NCI-H1092 (cell line): ENCODE measurements at regions not wholly inside any gene's neighbourhood (a gene's known extent, or its start where the extent isn't known, plus 50 kb on each side); places are given as distances from the start of the nearest gene placed in this dataset.

Experiments used
- DNase-seq: peaks from one replicate; lab custom pipeline; 2025; lab: John Stamatoyannopoulos, UW

DNA sequence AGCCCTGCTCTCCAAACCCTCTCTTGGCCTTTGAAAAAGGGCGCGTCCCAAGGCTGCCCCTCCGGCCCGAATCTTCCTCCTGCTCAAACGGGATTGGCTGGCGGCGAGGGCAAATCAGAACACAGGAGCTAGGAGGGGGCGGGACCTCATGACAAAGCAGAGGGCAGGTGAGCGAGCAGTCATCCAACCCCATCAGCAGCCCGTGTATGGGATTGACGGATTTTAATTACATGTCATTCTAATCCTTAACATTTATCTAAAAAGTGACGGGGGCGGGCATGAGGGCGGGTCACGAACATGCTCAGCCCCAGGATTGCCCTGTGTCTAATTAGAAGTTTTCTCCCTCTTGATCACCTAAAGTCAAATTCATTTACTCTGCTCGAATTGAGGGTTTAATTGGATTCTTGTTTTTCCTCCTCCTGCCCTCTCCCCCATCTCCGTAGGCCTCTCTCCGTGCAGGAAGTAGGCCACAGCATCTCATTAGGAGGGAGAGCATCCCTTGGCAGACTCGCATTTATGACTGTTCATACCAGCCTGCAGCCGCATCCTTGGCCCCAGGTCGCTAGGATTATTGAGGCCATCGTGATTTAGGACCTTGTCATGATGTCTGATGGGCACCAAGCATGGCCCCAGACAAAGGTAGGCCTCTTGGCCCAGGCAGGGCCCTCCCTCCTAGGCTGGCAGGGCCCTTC lies 147.1 kb downstream of the CHST1 start:
- DNase-seq: no peak

- DNase-seq: no peak
Observed at GRCh38 chr11:45517171-45517770, 148.2 kb downstream of the CHST1 start.

DNA sequence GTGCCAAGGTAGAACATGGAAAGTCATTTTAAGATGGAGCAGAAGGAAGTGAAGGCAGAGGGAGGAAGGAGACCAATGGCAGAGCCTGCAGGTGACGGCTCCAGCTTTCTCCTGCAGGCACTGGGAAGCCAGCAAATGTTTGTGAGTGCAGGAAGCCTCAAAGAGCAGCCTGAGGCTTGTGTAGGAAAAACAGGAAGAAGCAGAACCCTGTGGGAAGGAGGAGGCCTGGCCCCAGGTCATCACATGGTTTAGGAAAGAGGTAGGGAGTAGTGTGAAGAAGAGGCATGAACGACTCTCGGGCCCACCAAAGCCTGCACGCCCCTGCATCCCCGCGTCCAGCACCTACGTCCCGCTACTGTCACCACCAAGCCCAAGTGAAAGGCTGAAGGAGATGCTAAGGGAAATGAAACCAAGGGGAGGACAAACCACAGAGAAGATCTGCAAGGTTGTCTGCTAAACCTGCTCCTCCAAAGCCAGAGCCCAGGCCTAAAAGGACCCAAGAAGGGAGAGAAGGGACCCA lies 151.5 kb downstream of the CHST1 start:
- no peak for DNase-seq

GRCh38 chr11:45512471-45513148 lies 152.8 kb downstream of the CHST1 start:
- DNase-seq: peak; percentile 35

- no peak for DNase-seq
Observed at GRCh38 chr11:45511566-45511965, 153.9 kb downstream of the CHST1 start.

DNA sequence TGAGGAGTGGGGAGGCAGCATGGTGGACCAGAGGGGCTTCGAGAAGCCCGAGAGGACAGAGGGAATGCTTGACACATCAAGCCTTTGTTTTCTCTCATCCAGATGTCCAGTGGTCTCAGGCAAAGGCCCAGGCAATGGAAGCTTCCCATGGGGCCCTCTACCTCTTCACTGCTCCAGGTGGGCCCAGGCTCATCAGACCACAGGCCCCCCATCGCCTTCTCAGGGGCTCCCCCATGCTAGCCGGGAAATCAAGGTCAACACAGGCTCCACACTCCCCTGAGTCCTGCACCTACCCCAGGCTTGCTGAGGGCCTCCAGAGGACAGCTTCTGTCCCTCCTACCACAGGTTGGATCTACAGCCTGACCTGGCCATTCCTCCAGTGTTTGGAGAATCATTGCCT lies 157.5 kb downstream of the CHST1 start:
- no peak for DNase-seq

DNA sequence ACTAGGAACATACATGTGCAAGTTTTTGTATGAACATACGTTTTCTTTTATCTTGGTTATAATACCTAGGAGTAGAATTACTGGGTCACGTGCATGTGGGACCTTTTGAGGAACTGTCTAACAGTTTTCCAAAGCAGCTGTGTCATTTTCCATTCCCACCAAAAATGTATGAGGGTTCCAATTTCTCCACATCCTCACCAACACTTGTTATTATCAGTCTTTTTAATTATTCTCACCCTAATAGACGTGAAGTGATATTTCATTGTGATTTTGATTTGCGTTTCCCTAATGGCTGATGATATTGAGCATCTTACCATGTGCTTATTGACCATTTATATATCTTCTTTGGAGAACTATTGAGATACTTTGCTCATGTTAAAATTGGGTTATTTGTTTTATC lies 162.1 kb downstream of the CHST1 start:
- no peak for DNase-seq

DNA sequence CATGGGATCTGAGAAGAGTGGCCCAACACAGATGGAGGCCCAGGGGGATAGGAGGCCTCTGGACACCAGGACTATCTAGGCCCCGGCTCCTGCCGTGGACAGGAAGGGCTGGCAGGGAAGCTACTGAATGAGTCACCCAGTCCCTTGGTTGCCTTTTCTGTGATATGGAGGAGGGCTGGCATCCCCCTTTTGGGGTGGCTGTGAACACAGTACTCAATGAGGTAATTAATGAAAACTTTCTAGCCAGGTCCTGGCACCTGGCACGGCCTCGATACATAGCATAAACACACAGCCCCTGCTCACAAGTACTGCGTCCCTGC lies 163.2 kb downstream of the CHST1 start:
- DNase-seq: no peak

- no peak for DNase-seq
Observed at GRCh38 chr11:45501392-45502225, 163.8 kb downstream of the CHST1 start.

DNA sequence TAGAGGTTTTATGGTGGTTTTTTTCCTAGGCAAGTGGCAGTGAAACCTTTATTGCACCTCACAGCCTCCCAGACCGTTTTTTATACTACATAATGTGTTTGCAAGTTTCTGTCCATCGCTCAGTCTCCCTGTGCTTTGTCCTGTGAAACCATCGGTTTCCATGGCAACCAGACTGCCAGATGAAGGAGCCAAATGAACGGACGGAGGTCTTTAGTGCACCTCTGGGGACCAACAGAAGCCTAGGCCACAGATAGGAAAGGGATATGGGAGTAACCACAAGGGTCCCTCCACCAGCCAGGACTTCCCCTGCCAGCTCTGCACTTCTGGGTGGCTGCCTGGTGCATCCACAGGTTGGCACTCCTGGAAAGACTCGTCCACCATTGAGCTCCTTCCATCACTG lies 165.0 kb downstream of the CHST1 start:
- DNase-seq: no peak

DNA sequence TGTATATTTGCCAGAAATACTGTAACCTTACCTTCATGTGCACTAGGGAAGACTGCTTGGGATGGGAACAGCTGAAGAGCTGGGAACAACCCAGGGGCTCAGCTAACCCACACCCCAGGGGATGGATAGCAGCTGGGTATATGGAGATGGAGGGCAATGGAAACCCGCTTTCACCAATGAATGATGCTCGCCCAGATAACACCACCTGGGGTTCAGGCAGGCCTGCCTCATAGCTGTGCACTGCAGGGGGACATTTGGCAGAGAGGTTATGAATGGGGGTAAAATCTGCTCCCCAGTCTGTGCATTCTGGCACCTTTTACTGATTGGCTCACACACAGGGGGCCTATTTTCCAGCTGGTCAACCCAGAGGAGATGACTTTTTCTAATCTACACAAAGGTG lies 170.7 kb downstream of the CHST1 start:
- no peak for DNase-seq

- peak; percentile 58 for DNase-seq
Observed at GRCh38 chr11:45489281-45489905, 176.0 kb downstream of the CHST1 start.

- DNase-seq: no peak
Observed at GRCh38 chr11:45486461-45486860, 179.0 kb downstream of the CHST1 start.

GRCh38 chr11:45485070-45485707 lies 180.2 kb downstream of the CHST1 start:
- no peak for DNase-seq

GRCh38 chr11:45484326-45484883 lies 181.0 kb downstream of the CHST1 start:
- DNase-seq: no peak

GRCh38 chr11:45483416-45483815 lies 182.0 kb downstream of the CHST1 start:
- DNase-seq: no peak

GRCh38 chr11:45482331-45482730 lies 183.1 kb downstream of the CHST1 start:
- DNase-seq: no peak

- no peak for DNase-seq
Observed at GRCh38 chr11:45481026-45481425, 184.4 kb downstream of the CHST1 start.

DNA sequence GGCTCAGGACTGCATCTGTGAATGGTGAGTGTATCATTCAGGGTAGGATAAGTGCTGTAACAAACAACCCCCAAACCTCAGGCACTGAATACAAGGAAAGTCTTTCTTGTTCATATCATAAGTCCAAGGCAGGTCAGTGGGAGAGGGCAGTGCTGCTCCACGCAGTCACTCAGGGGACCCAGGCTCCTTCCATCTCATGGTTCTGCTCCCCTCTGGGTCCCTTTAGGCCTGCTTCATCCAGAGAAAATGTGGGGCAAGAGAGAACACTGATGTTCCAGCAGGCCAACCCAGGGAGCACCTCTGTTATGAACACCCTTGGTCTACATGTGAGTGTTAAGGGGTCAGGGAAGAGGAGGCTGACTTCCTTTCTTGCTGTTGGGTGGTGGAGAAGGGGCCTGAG lies 187.8 kb downstream of the CHST1 start:
- no peak for DNase-seq

GRCh38 chr11:45476126-45476525 lies 189.3 kb downstream of the CHST1 start:
- DNase-seq: no peak

DNA sequence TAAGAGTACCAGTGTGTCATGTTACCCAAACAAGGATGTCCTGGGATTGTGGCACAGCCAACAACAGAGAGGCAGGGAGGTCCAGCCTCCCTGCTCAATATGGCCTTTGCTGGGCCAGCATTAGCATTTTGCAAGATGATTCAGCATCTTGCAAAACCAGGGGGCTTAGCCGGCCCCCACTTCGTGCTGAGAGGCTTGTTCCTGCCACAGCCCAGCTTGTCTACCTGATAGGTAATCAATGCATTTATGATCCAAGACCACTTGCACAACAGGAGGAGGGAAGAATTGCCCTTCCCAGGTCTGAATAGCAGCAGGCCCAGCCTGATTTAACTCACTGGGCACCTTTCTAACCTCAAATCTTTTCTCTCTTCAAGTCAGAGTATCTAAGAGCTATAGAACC lies 189.0 kb upstream of the SYT13 start:
- DNase-seq: no peak
